Stimulated activated CD4-positive, alpha-beta T cell treated with anti-CD3 and anti-CD28 coated beads, Interleukin-15, amount 100 ng/mL, for 1 hour (primary cell): ENCODE measurements at regions not wholly inside any gene's neighbourhood (a gene's known extent, or its start where the extent isn't known, plus 50 kb on each side); places are given as distances from the start of the nearest gene placed in this dataset.

Experiments used
- DNase-seq, 2 donors: peaks; one replicate each; pipeline ENCODE4 v3.0.0-alpha.2; 2020; ENCODE audit warnings: low read depth in 1 of 2, low spot score in 1 of 2

GRCh38 chrX:16222151-16222550 lies 54.9 kb downstream of the MAGEB17 start:
- no peak for DNase-seq

- no peak for DNase-seq
These were observed 56.1 kb downstream of the MAGEB17 start for GRCh38 chrX:16223385-16223784.

- no peak for DNase-seq
These were observed 71.9 kb downstream of the MAGEB17 start for GRCh38 chrX:16239211-16239610.

- no peak for DNase-seq
These were observed 73.1 kb downstream of the MAGEB17 start for GRCh38 chrX:16240231-16240905.

GRCh38 chrX:16240968-16241367 lies 73.7 kb downstream of the MAGEB17 start:
- DNase-seq, result no peak

GRCh38 chrX:16250296-16250695 lies 83.0 kb downstream of the MAGEB17 start:
- DNase-seq, result no peak

- no peak for DNase-seq
These were observed 84.5 kb downstream of the MAGEB17 start for GRCh38 chrX:16251782-16252181.

GRCh38 chrX:16258882-16259281 lies 91.6 kb downstream of the MAGEB17 start:
- DNase-seq, result no peak

- no peak for DNase-seq
These were observed 100.2 kb downstream of the MAGEB17 start for GRCh38 chrX:16267431-16267830.

GRCh38 chrX:16268206-16268605 lies 100.9 kb downstream of the MAGEB17 start:
- no peak for DNase-seq

- DNase-seq, result no peak
These were observed 111.6 kb downstream of the MAGEB17 start for GRCh38 chrX:16278927-16279326.

GRCh38 chrX:16282209-16282608 lies 114.9 kb downstream of the MAGEB17 start:
- DNase-seq, result no peak

GRCh38 chrX:16284842-16285241 lies 117.6 kb downstream of the MAGEB17 start:
- no peak for DNase-seq

- DNase-seq, result no peak
These were observed 123.7 kb downstream of the MAGEB17 start for GRCh38 chrX:16290997-16291396.

- no peak for DNase-seq
These were observed 133.6 kb downstream of the MAGEB17 start for GRCh38 chrX:16300831-16301230.

GRCh38 chrX:16304751-16305150 lies 137.5 kb downstream of the MAGEB17 start:
- no peak for DNase-seq

GRCh38 chrX:16305187-16305586 lies 137.9 kb downstream of the MAGEB17 start:
- no peak for DNase-seq

- DNase-seq, result no peak
These were observed 140.7 kb downstream of the MAGEB17 start for GRCh38 chrX:16307950-16308349.

- no peak for DNase-seq
These were observed 141.5 kb downstream of the MAGEB17 start for GRCh38 chrX:16308773-16309172.

- DNase-seq, result no peak
These were observed 143.0 kb downstream of the MAGEB17 start for GRCh38 chrX:16310326-16310725.

- no peak for DNase-seq
These were observed 144.4 kb downstream of the MAGEB17 start for GRCh38 chrX:16311671-16312070.

- no peak for DNase-seq
These were observed 145.7 kb downstream of the MAGEB17 start for GRCh38 chrX:16312761-16313623.

- DNase-seq, result no peak
These were observed 149.1 kb downstream of the MAGEB17 start for GRCh38 chrX:16316331-16316730.
